Stomach (tissue), 8 donors: ENCODE measurements at regions not wholly inside any gene's neighbourhood (a gene's known extent, or its start where the extent isn't known, plus 50 kb on each side); places are given as distances from the start of the nearest gene placed in this dataset.

Source experiments
- DNase-seq, 2 donors: peaks; one replicate each; pipeline versions ENCODE4 v3.0.0 to v3.0.0-alpha.2; 2013 to 2019
- H3K27ac ChIP-seq, 5 donors: fragments of 200-600 bp in 4 of 5; sonication (generic) in 4 of 5; one replicate each; pipeline ENCODE4 v1.5.1; 2013 to 2019; ENCODE audit warnings: mild to moderate bottlenecking in 1 of 5, moderate library complexity in 1 of 5
- H3K27me3 ChIP-seq, 3 donors: fragments of 200-600 bp; sonication (generic); one replicate each; pipeline ENCODE4 v1.5.1; 2017 to 2019; ENCODE audit warnings: mixed run types in 1 of 3
- H3K36me3 ChIP-seq, 4 donors: fragments of 200-600 bp; sonication (generic); 1 replicate in 3 of 4; 2 replicates in 1 of 4; pipeline ENCODE4 v1.5.1; 2016 to 2019
- H3K4me1 ChIP-seq, 4 donors: fragments of 200-600 bp; sonication (generic); one replicate each; pipeline ENCODE4 v1.5.1; 2016 to 2019
- H3K4me3 ChIP-seq, 4 donors: fragments of 200-600 bp; sonication (generic) in 3 of 4; one replicate each; pipeline ENCODE4 v1.5.1; 2016 to 2019; ENCODE audit warnings: mild to moderate bottlenecking in 1 of 4
- H3K9me3 ChIP-seq, 4 donors: fragments of 200-600 bp; sonication (generic); one replicate each; pipeline ENCODE4 v1.5.1; 2016 to 2019
- CTCF ChIP-seq, 7 experiments: fragments of 450-650 bp in 4 of 7; fragments of 200-600 bp in 3 of 7; sonication (generic) in 3 of 7; IDR thresholded peaks; one replicate each; pipeline ENCODE4 v1.5.1; 2016 to 2019; ENCODE audit warnings: antibody characterized with exemption in 7 of 7, control low read depth in 2 of 7, mild to moderate bottlenecking in 1 of 7
- EP300 ChIP-seq: sonication (generic); formaldehyde crosslinking; IDR thresholded peaks from one replicate; pipeline ENCODE4 v1.6.1; 2017; ENCODE audit warnings: antibody characterized with exemption
- POLR2A ChIP-seq, 4 donors: fragments of 450-650 bp; IDR thresholded peaks; one replicate each; pipeline ENCODE4 v1.6.1; 2016; ENCODE audit warnings: antibody characterized with exemption in 4 of 4, control low read depth in 2 of 4, mild to moderate bottlenecking in 1 of 4, moderate library complexity in 1 of 4
- POLR2AphosphoS5 ChIP-seq, 3 donors: sonication (generic); formaldehyde crosslinking; IDR thresholded peaks; one replicate each; pipeline ENCODE4 v1.6.1; 2016; ENCODE audit warnings: antibody characterized with exemption in 3 of 3
- whole genome bisulfite sequencing, 5 donors: extraction: QIAGEN DNeasy Blood & Tissue Kit in 3 of 5; methylation state at CpG; one replicate each; pipeline versions ENCODE4 v1.1.5 to v1.1.7; 2013 to 2018; 5-methylcytosine and 5-hydroxymethylcytosine counted together
- intact Hi-C: fragments of 100-400 bp; cut with DNase I; formaldehyde crosslinking; loops from one replicate; pipeline ENCODE4 v1.15.1; 2023; ENCODE audit warnings: low total_unique reads
- donor health status: healthy with polysubstance abuse.
- donor health status: Bipolar disorder and iron deficiency.
- donor health status: healthy.

GRCh38 chr10:84763965-84764364 lies 435.6 kb downstream of the CCSER2 start:
- Histone ChIP-seq H3K4me3 (no peak overlapping the region), H3K4me1 (no peaks in the 10 kb centered on the region), H3K9me3 (no peaks in the 10 kb centered on the region), H3K36me3 (no peaks in the 10 kb centered on the region), H3K27ac (no peak overlapping the region), H3K27me3 (no peaks in the 10 kb centered on the region)
- no peak for DNase-seq
- intact Hi-C loops: no loop called here
- 46 to 58% (median 56%) methylated on average over 3 of the region's 3 CpGs for WGBS, 5 donors
- TF ChIP-seq CTCF (IDR thresholded peaks at IDR 0.05) (no peak), POLR2AphosphoS5 (IDR thresholded peaks at IDR 0.05) (no peak)

- Histone ChIP-seq H3K27me3 (no peaks in the 10 kb centered on the region), H3K27ac (no peak overlapping the region), H3K4me1 (no peaks in the 10 kb centered on the region), H3K36me3 (no peaks in the 10 kb centered on the region), H3K9me3 (no peaks in the 10 kb centered on the region), H3K4me3 (no peak overlapping the region)
- intact Hi-C loops: no loop called here
- no peak for TF ChIP-seq EP300
- TF ChIP-seq POLR2A (IDR thresholded peaks at IDR 0.05): no peak
- no peak for TF ChIP-seq POLR2AphosphoS5 (IDR thresholded peaks at IDR 0.05)
- TF ChIP-seq CTCF (IDR thresholded peaks at IDR 0.05): no peak
- 90 to 97% (median 95%) methylated on average over 2 of the region's 2 CpGs for WGBS, 5 donors
- no peak for DNase-seq
These were observed 436.7 kb downstream of the CCSER2 start for GRCh38 chr10:84765086-84765485.

- intact Hi-C loops: no loop called here
These were observed 437.3 kb downstream of the CCSER2 start for GRCh38 chr10:84765656-84766055.

GRCh38 chr10:84766923-84767322 lies 438.5 kb downstream of the CCSER2 start:
- H3K27me3 ChIP-seq: no peaks in the 10 kb centered on the region
- H3K9me3 ChIP-seq: no peaks in the 10 kb centered on the region
- H3K36me3 ChIP-seq: no peaks in the 10 kb centered on the region
- no peak overlapping the region for H3K4me3 ChIP-seq
- intact Hi-C loops: no loop called here
- H3K4me1 ChIP-seq: no peaks in the 10 kb centered on the region
- no peak for DNase-seq
- 91 to 93% (median 93%) methylated on average over 13 of the region's 13 CpGs for WGBS, 5 donors
- TF ChIP-seq CTCF (IDR thresholded peaks at IDR 0.05): no peak
- TF ChIP-seq POLR2AphosphoS5 (IDR thresholded peaks at IDR 0.05): no peak
- TF ChIP-seq POLR2A (IDR thresholded peaks at IDR 0.05): no peak
- no peak for TF ChIP-seq EP300
- no peak overlapping the region for H3K27ac ChIP-seq

More at GRCh38 chr10:84765656-84766055, 437.3 kb downstream of the CCSER2 start:
- no peaks in the 10 kb centered on the region for H3K4me1 ChIP-seq
- H3K27me3 ChIP-seq: no peaks in the 10 kb centered on the region
- DNase-seq: no peak
- H3K36me3 ChIP-seq: no peaks in the 10 kb centered on the region
- TF ChIP-seq POLR2AphosphoS5 (IDR thresholded peaks at IDR 0.05) (no peak), EP300 (no peak), POLR2A (IDR thresholded peaks at IDR 0.05) (no peak), CTCF (IDR thresholded peaks at IDR 0.05) (no peak)
- no peak overlapping the region for H3K27ac ChIP-seq
- no peak overlapping the region for H3K4me3 ChIP-seq
- H3K9me3 ChIP-seq: no peaks in the 10 kb centered on the region
